Left hindlimb (tissue), 1 donor: ENCODE measurements at regions not wholly inside any gene's neighbourhood (a gene's known extent, or its start where the extent isn't known, plus 50 kb on each side); places are given as distances from the start of the nearest gene placed in this dataset.

Experiments used
- DNase-seq: peaks from one replicate; pipeline ENCODE4 v3.0.0-alpha.2; 2018

DNA sequence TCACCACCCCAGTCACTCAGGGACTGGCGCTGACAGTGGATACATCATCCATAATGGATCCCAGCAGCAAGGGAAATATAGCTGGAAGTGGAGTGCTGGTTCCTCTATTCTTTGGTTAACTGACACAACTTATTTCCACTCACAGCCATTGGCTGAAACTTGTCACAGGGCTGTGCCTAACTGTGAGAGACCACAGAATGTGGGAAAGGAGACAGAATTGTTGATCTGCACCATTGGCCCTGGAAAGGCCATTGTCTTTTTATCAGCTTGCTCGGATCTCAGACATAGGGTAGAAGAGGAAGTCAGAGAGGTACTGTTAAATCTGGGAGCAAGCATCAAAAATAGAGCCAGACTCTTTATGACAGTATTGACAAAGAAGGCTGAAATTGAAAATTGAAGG, 451.3 kb downstream of the AJAP1 start:
- no peak for DNase-seq

DNA sequence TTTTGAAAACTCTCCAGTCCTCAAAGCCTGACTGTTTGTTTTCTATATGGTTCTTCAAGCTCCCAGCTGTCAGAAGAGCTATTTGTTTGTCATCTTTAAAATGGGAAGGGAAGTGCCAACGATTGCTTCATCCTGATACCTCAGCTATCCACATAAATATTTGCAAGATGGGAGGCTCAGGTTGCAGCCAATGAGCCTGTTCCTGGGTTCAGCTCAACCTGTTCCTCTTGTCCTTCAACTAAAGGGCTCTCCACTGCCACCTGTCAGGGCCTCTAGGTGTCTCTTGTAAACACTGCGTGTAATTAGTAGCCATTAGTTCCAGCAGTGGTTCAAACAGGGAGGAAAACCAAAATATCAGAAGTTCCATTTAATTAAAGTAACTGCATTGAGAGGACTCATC, 445.1 kb downstream of the AJAP1 start:
- DNase-seq: no peak

DNA sequence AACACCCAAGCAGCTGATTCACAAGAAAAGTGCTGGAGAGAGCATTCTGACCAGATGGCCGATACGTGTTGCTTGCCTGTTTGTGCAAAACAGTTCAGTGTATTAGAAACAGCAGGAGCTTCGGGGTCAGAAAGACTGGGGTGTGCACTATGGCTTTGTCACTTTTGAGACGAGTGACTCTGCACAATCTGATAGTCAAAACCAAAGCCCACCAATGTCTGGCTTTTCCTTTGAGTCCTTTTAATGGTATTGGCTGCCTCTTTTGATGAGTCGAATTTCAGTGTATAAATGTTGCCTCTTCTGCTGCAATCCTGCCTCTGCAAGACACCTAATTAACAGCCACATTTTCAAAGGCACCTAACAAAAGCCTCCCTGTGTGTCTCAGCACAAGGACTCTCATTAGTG, 444.6 kb downstream of the AJAP1 start:
- no peak for DNase-seq

DNA sequence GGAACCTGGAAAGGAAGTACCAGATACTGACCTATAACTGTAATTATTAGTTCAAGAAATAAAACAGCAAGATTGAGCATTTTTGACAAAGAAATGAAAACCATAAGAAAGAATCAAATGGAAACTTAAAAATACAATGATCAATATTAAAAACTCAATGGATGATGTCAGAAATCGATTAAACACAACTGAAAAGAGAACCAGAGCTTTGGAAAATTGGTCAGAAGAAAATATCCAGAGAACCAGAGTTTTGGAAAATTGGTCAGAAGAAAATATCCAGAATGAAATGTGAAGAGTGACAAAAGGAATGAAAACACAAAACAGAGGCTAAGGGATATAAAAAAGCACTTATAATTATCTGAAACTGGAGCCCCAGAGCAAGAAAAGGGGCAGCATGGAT, 438.6 kb downstream of the AJAP1 start:
- no peak for DNase-seq

DNA sequence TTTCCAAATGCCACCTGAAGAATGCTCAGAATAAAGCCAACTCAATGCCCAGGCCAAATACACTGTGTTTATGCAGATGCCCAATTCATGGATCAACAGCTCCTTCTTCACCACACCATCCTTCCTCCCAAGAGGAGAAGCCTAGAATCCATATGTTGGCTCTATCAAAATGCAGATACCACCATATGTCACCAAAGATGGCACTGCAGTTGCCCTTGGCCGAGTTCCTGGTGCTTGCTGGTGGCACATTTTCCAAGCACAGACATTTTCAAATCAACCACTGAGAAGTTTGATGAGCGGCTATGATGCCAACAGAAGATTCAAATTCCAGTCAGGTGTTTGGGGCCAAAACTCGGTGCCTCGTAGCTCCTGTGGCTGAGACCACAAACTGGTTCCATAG, 430.3 kb downstream of the AJAP1 start:
- DNase-seq: no peak

DNA sequence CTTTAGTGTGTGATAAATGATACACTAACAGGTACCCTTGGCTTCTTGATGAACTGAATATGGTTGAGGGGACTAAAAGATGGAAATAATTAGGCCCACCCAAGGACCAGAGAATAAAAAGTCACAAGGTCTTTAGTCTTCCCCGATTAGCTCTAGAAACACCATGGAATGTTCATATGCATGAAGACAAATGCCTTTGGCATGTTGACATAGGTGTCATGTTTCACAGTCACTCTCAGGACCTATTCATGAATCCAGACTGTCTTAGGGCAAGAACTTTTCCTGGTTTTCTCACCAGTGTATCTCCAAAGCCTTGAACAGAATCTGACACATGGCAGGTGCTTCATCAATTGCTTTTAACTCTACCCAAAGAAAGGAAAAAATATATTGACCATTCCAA, 412.8 kb downstream of the AJAP1 start:
- no peak for DNase-seq

DNA sequence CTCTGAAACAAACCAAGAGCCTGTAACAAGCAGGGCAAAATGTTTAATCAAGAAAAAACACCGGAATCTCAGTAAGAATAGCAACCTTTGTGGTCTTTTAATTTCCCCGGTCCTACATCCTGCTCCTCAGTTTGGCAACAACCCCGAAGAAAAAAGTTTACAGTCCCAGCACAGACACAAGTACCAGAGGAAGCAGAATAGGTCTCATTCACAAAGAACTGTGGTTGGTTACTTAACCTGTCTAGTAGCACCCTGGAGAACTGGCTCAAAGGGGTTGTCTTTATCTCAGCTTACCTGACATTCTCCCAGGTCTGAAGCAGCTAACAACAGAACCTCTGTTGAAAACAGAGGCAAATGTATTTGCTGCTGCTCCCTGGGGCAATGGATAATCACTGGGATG, 399.3 kb downstream of the AJAP1 start:
- no peak for DNase-seq

DNA sequence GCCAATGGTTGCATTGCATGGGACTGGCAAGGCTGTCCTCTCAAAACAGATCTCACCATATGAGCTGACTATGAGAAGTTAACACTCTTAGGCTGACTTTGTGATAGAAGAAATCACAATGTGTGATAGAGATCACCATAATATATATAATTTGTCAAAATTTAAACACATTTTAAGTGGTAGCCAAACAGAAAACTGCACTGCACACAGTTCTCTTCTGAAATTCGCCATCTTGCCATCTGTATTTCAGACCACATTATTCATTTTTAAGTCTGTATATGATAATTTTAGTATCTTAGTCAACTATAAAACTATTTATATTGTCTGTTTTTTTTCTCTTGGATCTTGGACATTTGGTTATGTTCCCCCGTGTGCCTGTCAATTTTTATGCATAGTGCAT, 374.7 kb downstream of the AJAP1 start:
- no peak for DNase-seq

DNA sequence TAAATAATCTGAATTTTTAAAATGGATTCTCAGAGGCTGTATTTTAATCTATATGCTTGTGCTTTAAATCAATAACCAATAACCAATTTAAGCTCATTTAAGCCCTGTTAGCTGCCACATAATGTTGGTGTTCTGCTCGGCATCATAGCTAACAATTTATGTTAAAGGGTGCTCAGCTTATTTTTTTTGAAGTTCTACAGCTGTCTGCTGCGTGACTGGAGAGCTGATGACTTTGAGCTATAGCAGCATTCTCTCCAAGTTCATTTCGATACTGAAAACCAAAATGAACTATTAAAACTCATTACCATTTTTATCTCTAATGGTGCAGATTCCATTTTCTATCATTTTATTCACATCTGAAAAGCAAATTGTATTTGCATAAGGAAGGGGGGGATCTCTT, 357.8 kb downstream of the AJAP1 start:
- DNase-seq: no peak

DNA sequence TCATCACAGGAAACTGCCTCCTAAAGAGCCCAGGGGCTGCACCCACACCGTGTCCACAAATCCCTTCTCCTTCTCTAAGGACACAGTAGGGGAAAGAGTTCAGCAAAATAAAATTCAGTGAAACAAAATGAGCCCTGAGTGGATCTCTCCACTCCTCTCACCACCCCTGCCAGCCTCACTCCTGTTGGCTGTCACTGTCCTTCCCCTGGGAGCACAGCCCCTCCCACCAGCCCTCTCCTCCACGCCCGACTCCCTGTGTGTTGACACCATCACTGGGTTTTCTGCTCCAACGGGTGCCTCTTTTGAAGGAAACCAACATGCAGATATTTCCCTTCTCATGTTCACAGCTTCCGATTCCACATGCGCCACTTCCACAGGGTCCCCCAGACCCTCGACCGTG, 356.2 kb downstream of the AJAP1 start:
- no peak for DNase-seq

DNA sequence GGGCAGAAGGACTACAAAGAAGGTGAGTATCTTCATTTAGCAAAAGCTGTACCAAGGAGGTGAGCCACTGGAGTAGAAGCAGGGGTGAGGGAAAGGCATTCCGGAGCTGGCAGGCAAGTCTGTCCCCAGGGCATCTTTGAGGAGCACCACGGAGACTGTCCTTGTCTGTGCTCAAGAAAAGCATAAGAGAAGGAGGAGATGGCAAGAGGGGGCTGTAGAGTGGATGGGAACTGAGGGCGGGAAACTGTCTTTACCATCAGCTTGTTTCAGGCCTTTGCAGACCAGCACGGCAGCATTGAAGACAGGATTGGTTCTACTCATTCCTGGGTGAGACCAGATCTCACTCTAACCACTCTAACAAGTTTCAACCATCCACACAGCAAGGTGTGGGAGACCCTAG, 355.8 kb downstream of the AJAP1 start:
- DNase-seq: no peak

DNA sequence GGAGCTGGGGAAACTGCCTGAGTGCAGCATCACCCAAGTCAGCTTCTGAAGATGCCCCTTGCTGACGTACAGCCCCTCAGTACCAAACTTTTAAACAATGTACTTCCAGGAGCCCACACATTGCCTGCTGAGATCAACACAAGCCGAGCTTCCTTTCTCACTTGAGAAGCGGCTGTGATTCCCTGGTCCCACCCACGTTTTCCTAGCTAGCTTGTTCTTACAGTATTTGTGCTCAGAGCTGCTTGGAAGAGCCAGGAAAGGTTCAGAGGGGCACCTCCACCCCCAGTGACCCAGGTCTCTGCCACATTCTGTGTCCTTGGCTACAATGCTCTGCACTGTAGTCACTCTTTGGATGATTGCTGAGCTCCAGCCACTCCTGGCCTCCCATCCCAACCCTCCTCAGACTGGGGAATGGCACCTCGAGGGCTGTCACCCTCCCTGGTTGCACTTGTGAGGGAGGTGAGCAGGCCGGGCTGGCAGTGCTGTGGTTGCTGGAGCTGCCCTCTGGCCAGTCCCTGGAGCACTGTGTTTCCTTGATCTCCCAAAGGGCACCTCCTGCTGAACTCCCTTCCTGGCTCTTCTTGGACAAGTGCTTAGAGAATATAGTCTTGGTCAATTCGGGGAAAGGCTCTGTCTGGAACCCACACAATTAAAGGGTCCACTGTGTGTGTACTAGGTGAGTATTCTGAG, 355.1 kb downstream of the AJAP1 start:
- DNase-seq: no peak

DNA sequence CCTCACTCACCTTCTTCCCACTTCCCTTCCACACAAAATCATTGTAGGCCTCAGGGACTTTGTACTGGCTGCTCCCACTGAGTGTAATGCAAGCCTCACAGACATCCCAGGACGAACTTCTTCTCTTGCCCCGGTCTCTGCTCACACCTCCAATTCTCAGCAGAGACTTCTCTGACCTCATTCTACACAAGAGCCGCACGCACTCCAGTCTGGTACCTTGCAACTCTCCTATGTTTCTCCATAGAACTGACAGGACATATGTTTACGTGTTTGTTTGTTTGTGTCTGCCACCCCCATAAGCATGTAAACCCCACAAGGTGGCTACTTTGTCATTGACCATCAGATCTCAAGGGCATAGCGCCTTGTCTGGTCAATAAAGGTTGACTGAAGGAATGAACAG, 350.8 kb downstream of the AJAP1 start:
- DNase-seq: no peak

DNA sequence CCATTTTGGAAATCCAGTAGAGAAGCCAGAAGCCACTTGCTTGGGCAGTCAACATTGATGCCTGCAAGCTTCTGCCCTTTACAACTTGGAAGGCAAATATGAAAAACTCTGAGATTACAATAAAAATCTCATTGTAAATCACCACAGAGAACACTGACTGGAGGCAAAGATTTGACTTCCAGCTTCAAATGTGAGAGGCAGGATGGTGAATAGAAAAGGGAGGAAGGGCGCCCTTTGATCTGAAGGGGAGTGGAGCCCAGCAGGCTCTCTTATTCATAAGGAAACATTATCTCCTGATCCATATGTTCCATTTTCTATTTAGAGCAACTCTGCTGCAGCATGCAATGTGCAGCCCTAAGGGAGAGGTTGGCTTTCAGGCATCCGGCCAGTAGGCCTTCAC, 348.3 kb downstream of the AJAP1 start:
- no peak for DNase-seq

DNA sequence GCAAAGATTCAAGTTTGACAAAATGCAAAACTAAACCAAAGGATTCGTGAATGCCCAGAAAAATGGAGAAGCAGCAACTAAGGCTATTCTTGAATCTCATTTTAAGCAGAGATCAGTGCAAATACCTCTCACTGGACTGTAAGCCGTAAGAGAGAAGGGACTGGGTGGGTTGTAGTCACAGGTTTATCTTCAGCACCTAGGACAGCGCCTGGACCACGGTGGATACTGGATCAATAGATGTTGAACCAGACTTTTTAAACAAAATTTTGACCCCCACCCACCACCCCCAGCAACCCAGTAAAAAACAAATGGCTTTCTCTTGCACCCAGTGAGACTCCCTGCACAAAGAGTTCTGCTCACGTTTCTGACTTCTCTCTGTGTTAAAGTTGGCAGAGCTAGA, 347.1 kb downstream of the AJAP1 start:
- no peak for DNase-seq

DNA sequence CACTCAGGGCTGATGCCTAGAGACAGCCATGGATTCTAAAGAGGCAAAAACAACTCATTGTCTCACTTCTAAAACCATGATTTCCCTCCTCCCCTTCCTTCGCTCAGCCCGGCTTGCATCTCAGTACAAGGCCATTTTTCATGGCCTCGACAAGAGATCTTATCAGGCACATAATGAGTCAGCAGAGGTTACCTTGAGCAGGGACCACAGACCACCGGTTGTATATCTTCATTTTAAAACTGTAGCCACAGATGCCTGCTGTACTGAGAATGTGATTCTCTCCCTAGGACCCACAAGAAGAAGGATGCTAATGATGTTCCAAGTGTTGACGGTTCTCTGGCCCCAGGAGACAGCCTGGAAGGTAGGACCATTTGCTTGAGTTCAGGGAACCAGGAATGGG, 331.9 kb downstream of the AJAP1 start:
- no peak for DNase-seq

DNA sequence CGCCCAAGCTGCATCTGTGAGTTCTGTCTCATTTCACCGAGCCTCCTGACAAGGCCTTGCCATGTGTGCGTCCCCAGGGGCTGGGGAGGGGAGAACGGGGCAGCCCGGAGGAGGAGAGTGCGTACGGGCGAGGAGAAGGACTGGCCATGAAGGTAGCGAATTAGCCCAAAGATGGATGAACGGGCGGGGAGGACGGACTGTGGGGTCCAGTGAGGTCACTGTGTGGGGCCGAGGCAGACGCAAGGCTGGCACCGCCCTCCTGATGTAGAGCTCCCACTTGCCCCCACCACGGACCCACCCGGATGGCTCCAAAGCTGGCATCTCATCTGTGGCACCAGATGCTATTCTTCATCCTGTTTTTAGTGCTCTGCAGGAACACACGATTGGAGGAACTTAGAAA, 330.4 kb downstream of the AJAP1 start:
- DNase-seq: no peak

DNA sequence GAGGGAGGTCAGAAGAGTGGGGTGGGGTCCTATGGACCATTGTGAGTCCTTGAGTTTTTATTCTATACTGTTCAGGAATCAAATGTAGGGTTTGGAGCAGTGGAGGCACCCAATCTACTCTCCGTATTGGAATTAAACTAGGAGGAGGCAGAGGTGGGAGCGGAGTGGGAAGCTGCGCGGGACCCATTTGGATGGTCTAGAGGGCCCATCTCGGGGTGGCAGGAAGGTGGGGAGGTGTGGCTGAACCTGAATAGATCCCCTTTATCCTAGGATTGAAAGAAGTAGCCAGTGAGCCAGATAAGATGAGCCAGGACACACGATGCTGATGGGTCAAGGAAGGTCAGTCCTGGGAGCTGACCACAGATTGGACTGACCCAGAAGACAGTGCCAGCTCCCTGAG, 325.8 kb downstream of the AJAP1 start:
- no peak for DNase-seq

DNA sequence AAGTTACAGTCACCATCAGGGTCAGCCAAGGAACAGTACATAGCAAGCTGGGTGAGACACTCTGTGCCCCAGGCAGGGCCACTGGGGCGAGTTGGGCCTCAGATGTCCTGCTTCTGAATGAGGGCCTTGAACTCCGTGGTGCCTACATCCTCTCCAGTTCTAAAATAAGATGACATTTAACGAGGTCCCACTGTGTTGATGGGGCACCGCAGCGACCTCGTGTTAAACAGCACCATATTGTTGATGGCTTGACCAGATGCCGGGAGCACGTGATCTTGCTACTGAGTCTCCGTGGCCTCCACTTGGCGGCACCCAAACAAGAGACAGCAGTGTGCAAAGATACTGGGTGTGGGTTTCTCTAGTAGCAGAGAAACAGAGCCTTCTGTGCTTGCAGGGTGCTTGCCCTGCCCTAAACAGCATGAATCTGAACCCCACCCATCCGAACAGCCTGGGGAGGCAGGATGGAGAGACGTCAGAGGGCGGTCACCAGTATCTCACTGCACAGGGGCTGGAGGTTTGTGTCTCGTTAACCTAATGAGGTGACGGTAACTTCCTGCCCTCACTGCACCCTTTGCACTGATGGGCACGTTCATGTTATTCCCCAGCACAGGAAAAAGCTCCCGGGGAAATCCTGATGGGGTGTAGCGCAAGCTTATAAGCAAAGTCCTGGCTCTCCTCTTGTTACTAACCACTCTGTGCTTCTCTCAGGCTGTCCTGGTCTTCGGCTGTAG, 324.4 kb downstream of the AJAP1 start:
- DNase-seq: no peak

DNA sequence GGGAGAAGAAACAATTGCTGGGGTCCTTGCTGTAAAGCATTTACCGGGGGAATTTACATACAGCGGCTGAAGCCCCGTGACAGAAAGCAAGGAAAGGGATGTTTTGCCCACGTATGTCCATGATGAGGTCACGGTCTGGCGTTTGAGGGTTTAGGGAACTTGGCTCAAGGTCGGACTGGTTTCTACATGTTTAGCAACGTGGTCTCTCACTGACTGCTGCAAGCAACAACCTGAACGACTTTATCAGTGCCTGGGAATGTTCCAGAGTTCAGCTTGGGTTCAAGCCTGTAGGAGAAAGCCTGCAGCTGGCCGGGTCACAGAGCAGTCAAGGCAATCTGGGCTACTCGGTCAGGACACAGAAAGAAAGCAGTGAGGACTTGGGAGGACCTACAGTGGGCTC, 323.3 kb downstream of the AJAP1 start:
- DNase-seq: no peak

DNA sequence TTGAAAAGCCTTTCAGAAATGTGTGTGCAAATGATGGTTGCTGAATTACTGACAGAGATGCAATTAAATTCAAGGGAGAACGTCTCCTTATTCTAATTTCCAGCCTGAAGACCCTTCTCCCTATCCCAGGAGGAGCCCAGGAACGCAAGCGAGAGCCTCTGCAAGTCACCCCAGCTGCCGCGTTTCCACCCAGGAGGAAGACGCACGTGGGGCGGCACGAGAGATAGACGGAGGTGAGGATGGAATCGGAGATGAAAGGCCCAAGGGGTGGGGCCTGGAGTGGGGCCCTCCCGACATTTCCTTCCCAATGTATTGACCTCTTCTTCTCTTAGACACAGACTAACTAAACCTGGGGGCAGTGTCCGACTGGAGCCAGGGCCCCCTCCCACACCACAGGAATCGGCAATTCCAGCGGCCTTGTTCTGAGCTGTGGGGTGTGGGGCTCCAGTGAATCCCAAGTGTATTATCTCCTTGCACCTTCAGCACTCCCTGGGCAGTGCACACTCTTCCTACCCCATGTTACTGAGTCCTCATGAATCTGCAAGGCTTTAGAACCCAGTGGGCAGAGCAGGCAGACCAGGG, 322.5 kb downstream of the AJAP1 start:
- no peak for DNase-seq

DNA sequence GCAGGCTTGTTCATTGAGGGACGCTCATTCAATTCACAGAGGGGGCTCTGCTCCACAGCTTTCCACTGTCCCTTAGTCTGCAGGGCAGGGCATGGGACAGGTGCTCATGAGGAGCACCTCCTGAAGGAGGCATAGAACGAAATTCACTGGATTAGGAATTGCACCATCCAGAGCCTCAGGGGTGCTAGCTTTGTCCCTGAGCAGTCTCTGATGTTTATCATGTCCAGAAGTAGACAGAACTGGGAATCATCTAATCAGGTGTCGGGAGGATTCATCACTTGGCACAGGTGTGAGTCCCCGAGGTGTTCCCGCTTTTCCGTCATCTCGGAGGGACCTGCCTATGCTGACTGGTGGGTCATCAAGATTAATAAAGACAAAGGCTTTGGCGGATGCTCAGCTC, 321.4 kb downstream of the AJAP1 start:
- no peak for DNase-seq

DNA sequence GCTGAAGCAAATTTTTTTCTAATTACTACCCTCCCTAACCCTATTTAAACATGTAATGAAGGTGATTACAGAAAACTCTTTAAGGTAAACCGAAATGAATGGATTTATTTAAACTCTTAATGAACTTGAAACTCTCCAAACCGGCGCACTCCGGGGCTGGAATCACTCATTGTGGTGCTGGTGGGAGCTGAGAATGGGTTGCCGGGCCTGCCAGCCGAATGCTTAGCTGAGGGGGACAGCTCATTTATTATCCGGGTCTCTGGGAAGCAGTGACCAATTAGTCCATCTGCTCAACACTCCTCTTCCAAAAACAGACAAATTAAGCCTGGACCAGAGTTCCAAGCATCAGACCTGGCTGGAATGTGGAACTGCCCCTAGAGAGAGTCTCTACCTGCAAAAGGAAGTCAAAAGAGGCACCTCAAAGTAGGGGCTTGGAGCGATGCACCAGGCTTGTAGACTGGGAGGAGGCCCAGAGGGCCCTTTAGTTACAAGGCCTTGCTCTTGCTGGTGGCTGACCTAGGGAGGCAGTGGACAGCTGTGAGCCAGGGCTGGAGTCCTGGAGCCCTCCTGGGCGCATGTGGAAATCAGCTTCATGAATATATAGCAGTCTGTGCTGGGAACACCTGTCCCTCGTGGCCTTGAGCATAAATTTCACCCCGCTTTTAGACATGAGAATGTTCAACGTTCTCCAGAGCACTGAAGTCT, 320.7 kb downstream of the AJAP1 start:
- DNase-seq: no peak

DNA sequence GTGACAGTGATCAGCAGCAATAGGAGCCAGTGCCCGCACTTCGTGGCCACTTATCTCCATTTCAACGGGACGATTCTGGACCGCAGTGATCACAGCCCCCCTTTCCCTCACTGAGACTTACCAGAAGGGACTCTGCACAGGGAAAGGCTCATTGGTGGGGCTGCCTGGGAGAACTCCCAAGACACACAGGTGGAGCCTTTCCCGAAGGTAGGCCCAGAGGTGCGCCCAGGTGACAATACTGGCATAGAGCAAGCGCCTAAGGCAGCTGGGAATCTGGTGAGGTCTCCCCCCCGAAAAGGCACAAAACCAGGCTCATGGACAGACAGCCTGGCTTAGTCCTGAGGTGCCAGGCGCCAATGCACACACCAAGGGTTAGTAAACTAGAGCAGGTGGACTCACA, 318.9 kb downstream of the AJAP1 start:
- no peak for DNase-seq
